Spleen (tissue), 7 donors: ENCODE measurements at regions not wholly inside any gene's neighbourhood (a gene's known extent, or its start where the extent isn't known, plus 50 kb on each side); places are given as distances from the start of the nearest gene placed in this dataset.

Source experiments
- CTCF ChIP-seq, 11 experiments: fragments of 200-600 bp in 7 of 11; fragments of 450-650 bp in 4 of 11; sonication (generic) in 4 of 11; IDR thresholded peaks in 8 of 11; conservative IDR thresholded peaks in 3 of 11; 1 replicate in 7 of 11; 2 replicates in 4 of 11; pipeline versions ENCODE4 v1.4.0 to v1.8.0; 2016 to 2021; ENCODE audit warnings: antibody characterized with exemption in 11 of 11, inconsistent platforms in 4 of 11, mild to moderate bottlenecking in 1 of 11
- POLR2A ChIP-seq, 3 donors: fragments of 450-650 bp; IDR thresholded peaks; one replicate each; pipeline ENCODE4 v1.5.1; 2017; ENCODE audit warnings: antibody characterized with exemption in 3 of 3, mild to moderate bottlenecking in 1 of 3
- donor health status: DM: no; HTN: no; CAD: no; lungs with moderate emphysema.
- donor health status: DM: no; HTN: no; CAD: no.
- donor health status: DM: no; HTN: no; CAD: no.

GRCh38 chr1:234918181-234918841, 210.3 kb downstream of the TOMM20 start:
- no peak for TF ChIP-seq POLR2A (IDR thresholded peaks at IDR 0.05)
- TF ChIP-seq CTCF (IDR thresholded peaks at IDR 0.05 in 8 of 11, conservative IDR thresholded peaks at IDR 0.05 in 3 of 11) = no peak
